ENCODE measurements at regions not wholly inside any gene's neighbourhood (a gene's known extent, or its start where the extent isn't known, plus 50 kb on each side); places are given as distances from the start of the nearest gene placed in this dataset.

DNA sequence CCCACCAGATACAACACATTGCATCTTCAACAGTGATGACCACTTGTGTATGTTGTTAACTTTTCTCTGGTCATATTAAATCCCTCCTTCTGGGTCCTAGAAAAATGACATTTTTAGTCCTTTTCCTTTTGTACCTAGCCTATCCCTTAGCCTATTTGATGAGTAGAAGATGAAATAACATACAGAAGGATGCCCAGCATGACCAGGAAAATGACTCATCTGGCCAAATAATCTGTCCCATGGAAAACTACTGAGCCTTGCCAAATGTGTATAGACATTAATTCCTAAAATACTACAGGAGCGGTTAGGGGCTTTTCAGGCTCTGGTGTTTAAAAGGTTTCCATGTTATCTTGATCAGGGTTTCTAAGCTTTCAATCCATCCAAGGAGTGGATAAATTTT is 129.0 kb upstream of the KCNIP4 start:
- Histone ChIP-seq H3K9me3 (ENCODE audit: control insufficient read depth, insufficient read depth, low read depth, low read length) (no peaks in the 10 kb centered on the region), H3K36me3 (ENCODE audit: control insufficient read depth in 2 of 2, insufficient read depth in 1 of 2, low read length in 2 of 2) (no peaks in the 10 kb centered on the region), H3K27ac (ENCODE audit: extremely low read depth, low read depth, low read length) (no peak overlapping the region), H3K4me3 (ENCODE audit: low read depth, low read length) (no peak overlapping the region), H3K4me1 (ENCODE audit: control insufficient read depth, insufficient read depth, low read length) (no peaks in the 10 kb centered on the region)
- ChIA-PET CTCF (no interaction called here), POLR2A (no interaction called here)
- TF ChIP-seq, protein P1, sequence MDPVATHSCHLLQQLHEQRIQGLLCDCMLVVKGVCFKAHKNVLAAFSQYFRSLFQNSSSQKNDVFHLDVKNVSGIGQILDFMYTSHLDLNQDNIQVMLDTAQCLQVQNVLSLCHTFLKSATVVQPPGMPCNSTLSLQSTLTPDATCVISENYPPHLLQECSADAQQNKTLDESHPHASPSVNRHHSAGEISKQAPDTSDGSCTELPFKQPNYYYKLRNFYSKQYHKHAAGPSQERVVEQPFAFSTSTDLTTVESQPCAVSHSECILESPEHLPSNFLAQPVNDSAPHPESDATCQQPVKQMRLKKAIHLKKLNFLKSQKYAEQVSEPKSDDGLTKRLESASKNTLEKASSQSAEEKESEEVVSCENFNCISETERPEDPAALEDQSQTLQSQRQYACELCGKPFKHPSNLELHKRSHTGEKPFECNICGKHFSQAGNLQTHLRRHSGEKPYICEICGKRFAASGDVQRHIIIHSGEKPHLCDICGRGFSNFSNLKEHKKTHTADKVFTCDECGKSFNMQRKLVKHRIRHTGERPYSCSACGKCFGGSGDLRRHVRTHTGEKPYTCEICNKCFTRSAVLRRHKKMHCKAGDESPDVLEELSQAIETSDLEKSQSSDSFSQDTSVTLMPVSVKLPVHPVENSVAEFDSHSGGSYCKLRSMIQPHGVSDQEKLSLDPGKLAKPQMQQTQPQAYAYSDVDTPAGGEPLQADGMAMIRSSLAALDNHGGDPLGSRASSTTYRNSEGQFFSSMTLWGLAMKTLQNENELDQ (tag by site-specific recombination; IDR thresholded peaks at IDR 0.05; ENCODE audit: low read depth), result no peak

DNA sequence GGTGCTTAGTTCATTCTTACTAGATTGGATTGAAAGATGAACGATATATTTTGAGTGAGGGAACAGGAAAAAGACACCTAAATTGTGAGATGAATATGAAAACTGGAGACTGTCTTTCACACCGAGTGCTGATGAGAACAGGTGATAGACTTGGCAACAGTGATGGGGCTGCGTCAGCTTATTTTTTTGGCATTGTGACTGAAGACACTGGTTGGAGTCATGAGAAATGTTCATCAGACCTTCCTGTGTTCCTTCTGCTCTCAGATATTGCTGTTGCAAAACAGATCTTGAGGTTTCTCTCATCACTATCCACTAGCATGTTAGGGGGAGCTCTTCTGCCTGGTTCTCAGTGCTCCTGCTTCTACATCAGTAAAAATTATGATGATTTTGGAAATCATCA is 124.2 kb upstream of the KCNIP4 start:
- no peaks in the 10 kb centered on the region for H3K4me1 ChIP-seq (ENCODE audit: control insufficient read depth, insufficient read depth, low read length)
- TF ChIP-seq OSR2 (tag by site-specific recombination; IDR thresholded peaks at IDR 0.05) (no peak), ZNF561 (tag by site-specific recombination; IDR thresholded peaks at IDR 0.05; ENCODE audit: borderline replicate concordance) (no peak), ZNF624 (tag by site-specific recombination; IDR thresholded peaks at IDR 0.05) (no peak), PRDM1 (tag by site-specific recombination; IDR thresholded peaks at IDR 0.05) (no peak), IKZF3 (tag by site-specific recombination; IDR thresholded peaks at IDR 0.05) (no peak), MEIS1 (CRISPR knock-in tag; IDR thresholded peaks at IDR 0.05; ENCODE audit: borderline replicate concordance) (no peak), ZNF221 (tag by site-specific recombination; IDR thresholded peaks at IDR 0.05; ENCODE audit: borderline replicate concordance) (no peak), ZNF843 (tag by site-specific recombination; IDR thresholded peaks at IDR 0.05) (no peak), ZNF211 (tag by site-specific recombination; IDR thresholded peaks at IDR 0.05; ENCODE audit: low read depth) (no peak), ZIC2 (tag by site-specific recombination; IDR thresholded peaks at IDR 0.05) (no peak), ZBTB1 (tag by site-specific recombination; IDR thresholded peaks at IDR 0.05) (no peak), ZNF302 (tag by site-specific recombination; IDR thresholded peaks at IDR 0.05; ENCODE audit: low read depth) (no peak), REST (tag by site-specific recombination; IDR thresholded peaks at IDR 0.05) (no peak), KLF1 (tag by site-specific recombination; IDR thresholded peaks at IDR 0.05) (no peak), ZNF18 (tag by site-specific recombination; IDR thresholded peaks at IDR 0.05) (no peak), SALL2 (tag by site-specific recombination; IDR thresholded peaks at IDR 0.05; ENCODE audit: borderline replicate concordance) (no peak), ZNF202 (tag by site-specific recombination; IDR thresholded peaks at IDR 0.05; ENCODE audit: borderline replicate concordance) (no peak)
- TF ChIP-seq, protein P2, sequence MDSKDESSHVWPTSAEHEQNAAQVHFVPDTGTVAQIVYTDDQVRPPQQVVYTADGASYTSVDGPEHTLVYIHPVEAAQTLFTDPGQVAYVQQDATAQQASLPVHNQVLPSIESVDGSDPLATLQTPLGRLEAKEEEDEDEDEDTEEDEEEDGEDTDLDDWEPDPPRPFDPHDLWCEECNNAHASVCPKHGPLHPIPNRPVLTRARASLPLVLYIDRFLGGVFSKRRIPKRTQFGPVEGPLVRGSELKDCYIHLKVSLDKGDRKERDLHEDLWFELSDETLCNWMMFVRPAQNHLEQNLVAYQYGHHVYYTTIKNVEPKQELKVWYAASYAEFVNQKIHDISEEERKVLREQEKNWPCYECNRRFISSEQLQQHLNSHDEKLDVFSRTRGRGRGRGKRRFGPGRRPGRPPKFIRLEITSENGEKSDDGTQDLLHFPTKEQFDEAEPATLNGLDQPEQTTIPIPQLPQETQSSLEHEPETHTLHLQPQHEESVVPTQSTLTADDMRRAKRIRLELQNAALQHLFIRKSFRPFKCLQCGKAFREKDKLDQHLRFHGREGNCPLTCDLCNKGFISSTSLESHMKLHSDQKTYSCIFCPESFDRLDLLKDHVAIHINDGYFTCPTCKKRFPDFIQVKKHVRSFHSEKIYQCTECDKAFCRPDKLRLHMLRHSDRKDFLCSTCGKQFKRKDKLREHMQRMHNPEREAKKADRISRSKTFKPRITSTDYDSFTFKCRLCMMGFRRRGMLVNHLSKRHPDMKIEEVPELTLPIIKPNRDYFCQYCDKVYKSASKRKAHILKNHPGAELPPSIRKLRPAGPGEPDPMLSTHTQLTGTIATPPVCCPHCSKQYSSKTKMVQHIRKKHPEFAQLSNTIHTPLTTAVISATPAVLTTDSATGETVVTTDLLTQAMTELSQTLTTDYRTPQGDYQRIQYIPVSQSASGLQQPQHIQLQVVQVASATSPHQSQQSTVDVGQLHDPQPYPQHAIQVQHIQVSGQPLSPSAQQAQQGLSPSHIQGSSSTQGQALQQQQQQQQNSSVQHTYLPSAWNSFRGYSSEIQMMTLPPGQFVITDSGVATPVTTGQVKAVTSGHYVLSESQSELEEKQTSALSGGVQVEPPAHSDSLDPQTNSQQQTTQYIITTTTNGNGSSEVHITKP (tag by site-specific recombination; IDR thresholded peaks at IDR 0.05), result no peak
- no peak overlapping the region for H3K4me3 ChIP-seq (ENCODE audit: low read depth, low read length)
- H3K27ac ChIP-seq (ENCODE audit: extremely low read depth, low read depth, low read length), result no peak overlapping the region
- ChIA-PET CTCF (no interaction called here), POLR2A (no interaction called here)
- H3K36me3 ChIP-seq (ENCODE audit: control insufficient read depth in 2 of 2, insufficient read depth in 1 of 2, low read length in 2 of 2), result no peaks in the 10 kb centered on the region
- H3K9me3 ChIP-seq (ENCODE audit: control insufficient read depth, insufficient read depth, low read depth, low read length), result no peaks in the 10 kb centered on the region

Measured in HEK293 (cell line).